ENCODE measurements at regions not wholly inside any gene's neighbourhood (a gene's known extent, or its start where the extent isn't known, plus 50 kb on each side); places are given as distances from the start of the nearest gene placed in this dataset.

DNA sequence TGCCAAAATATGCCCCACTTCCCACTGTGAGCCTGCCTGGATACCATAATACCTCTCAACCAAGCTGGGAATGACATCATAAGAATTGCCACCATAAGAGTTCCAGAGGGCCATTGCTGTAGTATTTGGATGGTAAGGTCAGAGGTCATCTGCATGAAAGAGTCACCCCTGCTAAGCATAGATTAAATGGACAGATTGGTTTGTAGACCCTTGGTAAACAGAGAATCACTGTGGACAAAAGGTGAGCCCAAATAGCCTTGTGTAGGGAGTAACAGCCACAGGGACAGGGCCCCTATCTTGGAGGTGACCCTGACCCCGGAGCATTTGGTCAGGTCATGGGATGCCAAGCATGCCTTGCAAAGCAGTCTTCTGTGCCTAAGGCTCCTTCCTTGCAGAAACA is 129.7 kb downstream of the GPAM start:
- no peak for FAIRE-seq
- no peaks in the 10 kb centered on the region for H3K9me1 ChIP-seq (replicated peaks; ENCODE audit: control insufficient read depth, extremely low read depth, insufficient read depth, low read length)
- H3K4me1 ChIP-seq (ENCODE audit: control insufficient read depth, extremely low read depth, insufficient read depth, low read length) = no peaks in the 10 kb centered on the region
- POLR2A ChIA-PET = no interaction called here
- BruUV-seq (replicated peaks) = no TSS peak
- H3K9ac ChIP-seq (replicated peaks; ENCODE audit: extremely low read depth, insufficient read depth, low read length) = no peak overlapping the region
- H3K79me2 ChIP-seq (ENCODE audit: control insufficient read depth, insufficient read depth, low read length) = no peaks in the 10 kb centered on the region
- H3K4me2 ChIP-seq (ENCODE audit: insufficient read depth, low read length) = no peak overlapping the region
- TF ChIP-seq EZH2 (IDR thresholded peaks at IDR 0.05; ENCODE audit: borderline replicate concordance, low read depth, low read length, severe bottlenecking) = no peak
- no peak for TF ChIP-seq CTCF (IDR thresholded peaks at IDR 0.05; ENCODE audit: extremely low read depth in 1 of 2, insufficient read depth in 1 of 2, low read depth in 1 of 2, low read length in 2 of 2)
- TF ChIP-seq POLR2A (IDR thresholded peaks at IDR 0.05; ENCODE audit: low read depth, low read length) = no peak
- TF ChIP-seq JUN (IDR thresholded peaks at IDR 0.05; ENCODE audit: borderline replicate concordance, insufficient read depth, insufficient read length, low read depth) = no peak
- no peak for TF ChIP-seq FOS (IDR thresholded peaks at IDR 0.05; ENCODE audit: borderline replicate concordance, insufficient read depth, low read length)
- TF ChIP-seq, protein P1, sequence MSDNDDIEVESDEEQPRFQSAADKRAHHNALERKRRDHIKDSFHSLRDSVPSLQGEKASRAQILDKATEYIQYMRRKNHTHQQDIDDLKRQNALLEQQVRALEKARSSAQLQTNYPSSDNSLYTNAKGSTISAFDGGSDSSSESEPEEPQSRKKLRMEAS (IDR thresholded peaks at IDR 0.05; ENCODE audit: insufficient read depth, insufficient read length) = no peak
- no peak for TF ChIP-seq GATA2 (IDR thresholded peaks at IDR 0.05; ENCODE audit: insufficient read depth, insufficient read length, low read depth, low read length)
- no peak for TF ChIP-seq MYC (IDR thresholded peaks at IDR 0.05; ENCODE audit: low read depth, low read length)
- no peak for TF ChIP-seq POLR2AphosphoS5 (IDR thresholded peaks at IDR 0.05; ENCODE audit: insufficient read depth, low read depth, low read length)
- H2AFZ ChIP-seq (ENCODE audit: low read depth, low read length) = no peak overlapping the region
- intact Hi-C loops (cut with micrococcal nuclease) = no loop called here
- DNase-seq (ENCODE audit: low read depth, low spot score) = no peak
- no peaks in the 10 kb centered on the region for H3K27me3 ChIP-seq (ENCODE audit: control insufficient read depth in 2 of 2, insufficient read depth in 2 of 2, low read length in 2 of 2)
- H4K20me1 ChIP-seq (replicated peaks; ENCODE audit: control insufficient read depth, extremely low read depth, insufficient read depth, low read length) = no peaks in the 10 kb centered on the region
- CTCF ChIA-PET = no interaction called here
- H3K36me3 ChIP-seq (ENCODE audit: control insufficient read depth in 2 of 2, extremely low read depth in 1 of 2, insufficient read depth in 2 of 2, low read length in 2 of 2) = no peaks in the 10 kb centered on the region
- dilution Hi-C loops (cut with MboI; ENCODE audit: extremely low pct_ligation_motif_present, low sequenced_read_pairs) = no loop called here
- no peak overlapping the region for H3K4me3 ChIP-seq (replicated peaks in 1 of 3; ENCODE audit: insufficient read depth in 1 of 3, low read depth in 1 of 3, low read length in 3 of 3)
- no peak overlapping the region for H3K27ac ChIP-seq (ENCODE audit: insufficient read depth, low read depth, low read length)
- H3K9me3 ChIP-seq (replicated peaks; ENCODE audit: control insufficient read depth, insufficient read depth, low read length) = no peaks in the 10 kb centered on the region

Data from endothelial cell of umbilical vein (primary cell).